H1 (cell line): ENCODE measurements at regions not wholly inside any gene's neighbourhood (a gene's known extent, or its start where the extent isn't known, plus 50 kb on each side); places are given as distances from the start of the nearest gene placed in this dataset.

ENCODE experiments used
- ASH2L ChIP-seq: fragments of 200-600, 300-600 bp; sonication (generic); IDR thresholded peaks from one replicate; pipeline ENCODE4 v1.7.1; 2017; ENCODE audit warnings: low read length
- ATF3 ChIP-seq: IDR thresholded peaks from 2 replicates; pipeline ENCODE4 v1.6.1; 2011; ENCODE audit warnings: low read depth, mild to moderate bottlenecking, low read length; ENCODE audit not compliant: insufficient read depth
- CBX8 ChIP-seq: fragments of 300-800, 300-1000 bp; sonication (generic); IDR thresholded peaks from 2 replicates; pipeline ENCODE4 v1.7.1; 2016; ENCODE audit warnings: low read depth, low read length, borderline replicate concordance
- CREB1 ChIP-seq: IDR thresholded peaks from 2 replicates; pipeline ENCODE4 v1.6.1; 2012; ENCODE audit warnings: inconsistent platforms
- EP300 ChIP-seq, 2 experiments: IDR thresholded peaks; 1 replicate in 1 of 2; 2 replicates in 1 of 2; pipeline ENCODE4 v1.6.1; 2011 to 2012; ENCODE audit warnings: low read depth in 2 of 2, low read length in 2 of 2, mild to moderate bottlenecking in 2 of 2, borderline replicate concordance in 1 of 2, inconsistent platforms in 1 of 2, moderate library complexity in 1 of 2
- JUN ChIP-seq: IDR thresholded peaks from 2 replicates; pipeline ENCODE4 v1.6.1; 2011; ENCODE audit warnings: low read depth, mild to moderate bottlenecking, improper control_type of control experiment, low read length
- RAD21 ChIP-seq, 2 experiments: IDR thresholded peaks in 1 of 2; conservative IDR thresholded peaks in 1 of 2; 2 replicates each; pipeline ENCODE4 v1.6.1; 2011; ENCODE audit warnings: low read depth in 2 of 2, low read length in 2 of 2, improper control_type of control experiment in 1 of 2, inconsistent platforms in 1 of 2, mild to moderate bottlenecking in 1 of 2, moderate library complexity in 1 of 2
- RFX5 ChIP-seq: IDR thresholded peaks from 2 replicates; pipeline ENCODE4 v1.6.1; 2011; ENCODE audit warnings: low read depth, low read length, improper control_type of control experiment, borderline replicate concordance
- SIN3A ChIP-seq, 2 experiments: IDR thresholded peaks in 1 of 2; conservative IDR thresholded peaks in 1 of 2; 2 replicates each; pipeline ENCODE4 v1.6.1; 2011 to 2012; ENCODE audit warnings: low read length in 2 of 2, improper control_type of control experiment in 1 of 2, low read depth in 1 of 2, mild to moderate bottlenecking in 1 of 2
- SRF ChIP-seq: IDR thresholded peaks from 2 replicates; pipeline ENCODE4 v1.6.1; 2011; ENCODE audit warnings: mild to moderate bottlenecking, low read depth, low read length, moderate library complexity
- TF ChIP-seq, protein P1 (sequence below): fragments of 300-600 bp; sonication (generic); IDR thresholded peaks from 2 replicates; pipeline ENCODE4 v1.7.1; 2012; ENCODE audit warnings: low read length, moderate library complexity, mild to moderate bottlenecking, inconsistent platforms; ENCODE audit not compliant: insufficient replicate concordance

DNA sequence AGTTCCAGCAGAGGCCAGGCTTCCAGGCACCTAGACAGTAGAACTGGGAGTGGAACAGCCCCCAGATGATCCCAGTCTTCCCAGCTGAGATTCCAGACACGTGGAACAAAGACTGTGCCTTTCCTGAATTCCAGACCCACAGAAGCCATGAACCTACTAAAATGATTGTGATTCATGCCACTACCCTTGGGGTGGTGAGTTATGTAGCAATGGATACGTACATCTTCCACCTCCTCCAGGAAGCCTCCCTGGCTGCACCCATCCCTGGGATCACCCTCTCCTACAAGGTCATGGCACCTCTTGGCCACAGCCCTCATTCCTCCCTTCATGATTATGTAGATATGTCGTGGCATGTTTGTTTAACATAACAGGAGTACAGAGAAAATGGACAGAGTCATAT lies 83.4 kb downstream of the NPTX2 start (continued):
- TF ChIP-seq, protein P1, sequence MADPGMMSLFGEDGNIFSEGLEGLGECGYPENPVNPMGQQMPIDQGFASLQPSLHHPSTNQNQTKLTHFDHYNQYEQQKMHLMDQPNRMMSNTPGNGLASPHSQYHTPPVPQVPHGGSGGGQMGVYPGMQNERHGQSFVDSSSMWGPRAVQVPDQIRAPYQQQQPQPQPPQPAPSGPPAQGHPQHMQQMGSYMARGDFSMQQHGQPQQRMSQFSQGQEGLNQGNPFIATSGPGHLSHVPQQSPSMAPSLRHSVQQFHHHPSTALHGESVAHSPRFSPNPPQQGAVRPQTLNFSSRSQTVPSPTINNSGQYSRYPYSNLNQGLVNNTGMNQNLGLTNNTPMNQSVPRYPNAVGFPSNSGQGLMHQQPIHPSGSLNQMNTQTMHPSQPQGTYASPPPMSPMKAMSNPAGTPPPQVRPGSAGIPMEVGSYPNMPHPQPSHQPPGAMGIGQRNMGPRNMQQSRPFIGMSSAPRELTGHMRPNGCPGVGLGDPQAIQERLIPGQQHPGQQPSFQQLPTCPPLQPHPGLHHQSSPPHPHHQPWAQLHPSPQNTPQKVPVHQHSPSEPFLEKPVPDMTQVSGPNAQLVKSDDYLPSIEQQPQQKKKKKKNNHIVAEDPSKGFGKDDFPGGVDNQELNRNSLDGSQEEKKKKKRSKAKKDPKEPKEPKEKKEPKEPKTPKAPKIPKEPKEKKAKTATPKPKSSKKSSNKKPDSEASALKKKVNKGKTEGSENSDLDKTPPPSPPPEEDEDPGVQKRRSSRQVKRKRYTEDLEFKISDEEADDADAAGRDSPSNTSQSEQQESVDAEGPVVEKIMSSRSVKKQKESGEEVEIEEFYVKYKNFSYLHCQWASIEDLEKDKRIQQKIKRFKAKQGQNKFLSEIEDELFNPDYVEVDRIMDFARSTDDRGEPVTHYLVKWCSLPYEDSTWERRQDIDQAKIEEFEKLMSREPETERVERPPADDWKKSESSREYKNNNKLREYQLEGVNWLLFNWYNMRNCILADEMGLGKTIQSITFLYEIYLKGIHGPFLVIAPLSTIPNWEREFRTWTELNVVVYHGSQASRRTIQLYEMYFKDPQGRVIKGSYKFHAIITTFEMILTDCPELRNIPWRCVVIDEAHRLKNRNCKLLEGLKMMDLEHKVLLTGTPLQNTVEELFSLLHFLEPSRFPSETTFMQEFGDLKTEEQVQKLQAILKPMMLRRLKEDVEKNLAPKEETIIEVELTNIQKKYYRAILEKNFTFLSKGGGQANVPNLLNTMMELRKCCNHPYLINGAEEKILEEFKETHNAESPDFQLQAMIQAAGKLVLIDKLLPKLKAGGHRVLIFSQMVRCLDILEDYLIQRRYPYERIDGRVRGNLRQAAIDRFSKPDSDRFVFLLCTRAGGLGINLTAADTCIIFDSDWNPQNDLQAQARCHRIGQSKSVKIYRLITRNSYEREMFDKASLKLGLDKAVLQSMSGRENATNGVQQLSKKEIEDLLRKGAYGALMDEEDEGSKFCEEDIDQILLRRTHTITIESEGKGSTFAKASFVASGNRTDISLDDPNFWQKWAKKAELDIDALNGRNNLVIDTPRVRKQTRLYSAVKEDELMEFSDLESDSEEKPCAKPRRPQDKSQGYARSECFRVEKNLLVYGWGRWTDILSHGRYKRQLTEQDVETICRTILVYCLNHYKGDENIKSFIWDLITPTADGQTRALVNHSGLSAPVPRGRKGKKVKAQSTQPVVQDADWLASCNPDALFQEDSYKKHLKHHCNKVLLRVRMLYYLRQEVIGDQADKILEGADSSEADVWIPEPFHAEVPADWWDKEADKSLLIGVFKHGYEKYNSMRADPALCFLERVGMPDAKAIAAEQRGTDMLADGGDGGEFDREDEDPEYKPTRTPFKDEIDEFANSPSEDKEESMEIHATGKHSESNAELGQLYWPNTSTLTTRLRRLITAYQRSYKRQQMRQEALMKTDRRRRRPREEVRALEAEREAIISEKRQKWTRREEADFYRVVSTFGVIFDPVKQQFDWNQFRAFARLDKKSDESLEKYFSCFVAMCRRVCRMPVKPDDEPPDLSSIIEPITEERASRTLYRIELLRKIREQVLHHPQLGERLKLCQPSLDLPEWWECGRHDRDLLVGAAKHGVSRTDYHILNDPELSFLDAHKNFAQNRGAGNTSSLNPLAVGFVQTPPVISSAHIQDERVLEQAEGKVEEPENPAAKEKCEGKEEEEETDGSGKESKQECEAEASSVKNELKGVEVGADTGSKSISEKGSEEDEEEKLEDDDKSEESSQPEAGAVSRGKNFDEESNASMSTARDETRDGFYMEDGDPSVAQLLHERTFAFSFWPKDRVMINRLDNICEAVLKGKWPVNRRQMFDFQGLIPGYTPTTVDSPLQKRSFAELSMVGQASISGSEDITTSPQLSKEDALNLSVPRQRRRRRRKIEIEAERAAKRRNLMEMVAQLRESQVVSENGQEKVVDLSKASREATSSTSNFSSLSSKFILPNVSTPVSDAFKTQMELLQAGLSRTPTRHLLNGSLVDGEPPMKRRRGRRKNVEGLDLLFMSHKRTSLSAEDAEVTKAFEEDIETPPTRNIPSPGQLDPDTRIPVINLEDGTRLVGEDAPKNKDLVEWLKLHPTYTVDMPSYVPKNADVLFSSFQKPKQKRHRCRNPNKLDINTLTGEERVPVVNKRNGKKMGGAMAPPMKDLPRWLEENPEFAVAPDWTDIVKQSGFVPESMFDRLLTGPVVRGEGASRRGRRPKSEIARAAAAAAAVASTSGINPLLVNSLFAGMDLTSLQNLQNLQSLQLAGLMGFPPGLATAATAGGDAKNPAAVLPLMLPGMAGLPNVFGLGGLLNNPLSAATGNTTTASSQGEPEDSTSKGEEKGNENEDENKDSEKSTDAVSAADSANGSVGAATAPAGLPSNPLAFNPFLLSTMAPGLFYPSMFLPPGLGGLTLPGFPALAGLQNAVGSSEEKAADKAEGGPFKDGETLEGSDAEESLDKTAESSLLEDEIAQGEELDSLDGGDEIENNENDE = no peak
- no peak for TF ChIP-seq SIN3A (conservative IDR thresholded peaks at IDR 0.05 in 1 of 2, IDR thresholded peaks at IDR 0.05 in 1 of 2; ENCODE audit: low read depth in 1 of 2, low read length in 2 of 2)
- no peak for TF ChIP-seq RAD21 (IDR thresholded peaks at IDR 0.05 in 1 of 2, conservative IDR thresholded peaks at IDR 0.05 in 1 of 2; ENCODE audit: low read depth in 2 of 2, low read length in 2 of 2)
- no peak for TF ChIP-seq SRF
- no peak for TF ChIP-seq CREB1
- no peak for TF ChIP-seq CBX8
- no peak for TF ChIP-seq ASH2L
- TF ChIP-seq EP300 (IDR thresholded peaks at IDR 0.05; ENCODE audit: borderline replicate concordance in 1 of 2, low read depth in 2 of 2, low read length in 2 of 2) = no peak
- no peak for TF ChIP-seq RFX5
- TF ChIP-seq JUN = no peak
- TF ChIP-seq ATF3 = no peak
